A673 (cell line): ENCODE measurements at regions not wholly inside any gene's neighbourhood (a gene's known extent, or its start where the extent isn't known, plus 50 kb on each side); places are given as distances from the start of the nearest gene placed in this dataset.

ENCODE experiments used
- CTCF ChIP-seq: fragments of 300-800, 200-600 bp; sonication (generic); conservative IDR thresholded peaks from 2 replicates; pipeline ENCODE4 v1.5.1; 2017; ENCODE audit warnings: low read depth, mild to moderate bottlenecking, antibody characterized with exemption, low read length, moderate library complexity, mixed read lengths
- EZH2 ChIP-seq: fragments of 200-600 bp; sonication (generic); IDR thresholded peaks from 2 replicates; pipeline ENCODE4 v1.6.1; 2017; ENCODE audit warnings: borderline replicate concordance, low read depth, mild to moderate bottlenecking, mixed read lengths, antibody characterized with exemption, low read length; ENCODE audit not compliant: poor library complexity, severe bottlenecking

DNA sequence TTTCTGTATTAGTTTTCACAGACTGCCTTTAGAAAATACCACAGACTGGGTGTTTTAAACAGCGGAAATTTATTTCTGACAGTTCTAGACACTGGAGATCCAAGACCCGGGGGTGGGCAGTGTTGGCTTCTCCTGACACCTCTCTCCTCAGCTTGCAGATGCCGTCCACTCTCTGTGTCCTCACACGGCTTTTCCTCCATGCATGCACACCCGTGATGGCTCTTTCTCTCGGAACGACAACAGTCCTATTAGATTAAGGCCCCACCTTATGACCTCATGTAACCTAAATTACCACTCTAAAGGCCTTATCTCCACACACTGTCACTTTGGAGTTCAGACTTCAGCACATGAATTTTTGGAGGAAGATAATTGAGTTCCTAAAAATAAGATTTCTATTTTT lies 142.9 kb upstream of the VWC2 start:
- TF ChIP-seq CTCF, result no peak
- no peak for TF ChIP-seq EZH2
